Ishikawa (cell line): ENCODE measurements at regions not wholly inside any gene's neighbourhood (a gene's known extent, or its start where the extent isn't known, plus 50 kb on each side); places are given as distances from the start of the nearest gene placed in this dataset.

Experiments used
- EGR1 ChIP-seq: IDR thresholded peaks from 2 replicates; pipeline ENCODE4 v1.6.1; 2012
- MAX ChIP-seq: IDR thresholded peaks from 2 replicates; pipeline ENCODE4 v1.6.1; 2012

GRCh38 chr2:209114588-209115240, 309.1 kb upstream of the MAP2 start:
- no peak for TF ChIP-seq MAX
- TF ChIP-seq EGR1, result no peak
